Activated CD4-positive, alpha-beta T cell treated with anti-CD3 and anti-CD28 coated beads, Interleukin-2, amount 10 ng/mL, durations not matched to agents 24 days and 14 days (primary cell): ENCODE measurements at regions not wholly inside any gene's neighbourhood (a gene's known extent, or its start where the extent isn't known, plus 50 kb on each side); places are given as distances from the start of the nearest gene placed in this dataset.
"Not testable (repeated sequence)": the region's sequence is repeated elsewhere in the genome, so short reads cannot be mapped to it uniquely, and the experiment has no call there.

Experiments
- DNase-seq: peaks from one replicate; pipeline ENCODE4 v3.0.0; 2022
- H3K27ac Mint-ChIP-seq: one replicate; pipeline ENCODE4 v1.8.0; 2022; ENCODE audit warnings: mild to moderate bottlenecking, mixed read lengths
- H3K27me3 Mint-ChIP-seq: one replicate; pipeline ENCODE4 v1.8.0; 2022; ENCODE audit warnings: mixed read lengths
- H3K36me3 Mint-ChIP-seq: one replicate; pipeline ENCODE4 v1.8.0; 2022; ENCODE audit warnings: low read depth, mild to moderate bottlenecking, mixed read lengths
- H3K4me1 Mint-ChIP-seq: one replicate; pipeline ENCODE4 v1.8.0; 2021; ENCODE audit warnings: mixed read lengths
- H3K4me3 Mint-ChIP-seq: one replicate; pipeline ENCODE4 v1.8.0; 2022; ENCODE audit warnings: mild to moderate bottlenecking, moderate library complexity, mixed read lengths
- H3K9me3 Mint-ChIP-seq: one replicate; pipeline ENCODE4 v1.8.0; 2021; ENCODE audit warnings: mixed read lengths
- intact Hi-C: fragments of 100-400 bp; cut with micrococcal nuclease; formaldehyde crosslinking; loops from one replicate; pipeline ENCODE4 v1.15.1; 2023

- no peaks in the 10 kb centered on the region for H3K36me3 Mint-ChIP-seq
- intact Hi-C loops, result no loop called here
- no peaks in the 10 kb centered on the region for H3K27me3 Mint-ChIP-seq
- H3K27ac Mint-ChIP-seq, result no peak overlapping the region
- DNase-seq, result no peak
- no peak overlapping the region for H3K4me3 Mint-ChIP-seq
- H3K9me3 Mint-ChIP-seq, result no peaks in the 10 kb centered on the region
- no peaks in the 10 kb centered on the region for H3K4me1 Mint-ChIP-seq
Measured at GRCh38 chr1:70812442-70813109, 235.0 kb downstream of the PTGER3 start.

- Mint-ChIP-seq H3K9me3 (no peaks in the 10 kb centered on the region), H3K27ac (no peak overlapping the region), H3K27me3 (no peaks in the 10 kb centered on the region), H3K4me1 (no peaks in the 10 kb centered on the region), H3K36me3 (no peaks in the 10 kb centered on the region), H3K4me3 (no peak overlapping the region)
- DNase-seq, result no peak
- intact Hi-C loops, result no loop called here
Measured at GRCh38 chr1:70818401-70818800, 229.2 kb downstream of the PTGER3 start.

GRCh38 chr1:70819231-70819630 is 228.4 kb downstream of the PTGER3 start:
- no peak overlapping the region for H3K4me3 Mint-ChIP-seq
- H3K27ac Mint-ChIP-seq, result no peak overlapping the region
- no peak for DNase-seq
- intact Hi-C loops, result no loop called here
- H3K4me1 Mint-ChIP-seq, result no peaks in the 10 kb centered on the region
- H3K9me3 Mint-ChIP-seq, result no peaks in the 10 kb centered on the region
- H3K36me3 Mint-ChIP-seq, result no peaks in the 10 kb centered on the region
- H3K27me3 Mint-ChIP-seq, result no peaks in the 10 kb centered on the region

- DNase-seq, result no peak
- intact Hi-C loops, result no loop called here
- H3K27me3 Mint-ChIP-seq, result no peaks in the 10 kb centered on the region
- H3K36me3 Mint-ChIP-seq, result no peaks in the 10 kb centered on the region
- H3K9me3 Mint-ChIP-seq, result no peaks in the 10 kb centered on the region
- H3K27ac Mint-ChIP-seq, result no peak overlapping the region
- H3K4me3 Mint-ChIP-seq, result no peak overlapping the region
- H3K4me1 Mint-ChIP-seq, result no peaks in the 10 kb centered on the region
Measured at GRCh38 chr1:70819785-70820184, 227.8 kb downstream of the PTGER3 start.

- no peak overlapping the region for H3K4me3 Mint-ChIP-seq
- H3K27me3 Mint-ChIP-seq, result no peaks in the 10 kb centered on the region
- no peaks in the 10 kb centered on the region for H3K4me1 Mint-ChIP-seq
- no peak overlapping the region for H3K27ac Mint-ChIP-seq
- no peaks in the 10 kb centered on the region for H3K36me3 Mint-ChIP-seq
- intact Hi-C loops, result no loop called here
- H3K9me3 Mint-ChIP-seq, result no peaks in the 10 kb centered on the region
- DNase-seq, result no peak
Measured at GRCh38 chr1:70820396-70820795, 227.2 kb downstream of the PTGER3 start.

GRCh38 chr1:70820995-70821394 is 226.6 kb downstream of the PTGER3 start:
- intact Hi-C loops, result no loop called here
- no peak for DNase-seq
- no peaks in the 10 kb centered on the region for H3K36me3 Mint-ChIP-seq
- no peaks in the 10 kb centered on the region for H3K27me3 Mint-ChIP-seq
- H3K4me3 Mint-ChIP-seq, result no peak overlapping the region
- H3K27ac Mint-ChIP-seq, result no peak overlapping the region
- no peaks in the 10 kb centered on the region for H3K4me1 Mint-ChIP-seq
- H3K9me3 Mint-ChIP-seq, result no peaks in the 10 kb centered on the region

GRCh38 chr1:70826428-70826827 is 221.2 kb downstream of the PTGER3 start:
- no peaks in the 10 kb centered on the region for H3K4me1 Mint-ChIP-seq
- H3K27me3 Mint-ChIP-seq, result no peaks in the 10 kb centered on the region
- no peak for DNase-seq
- intact Hi-C loops, result no loop called here
- no peak overlapping the region for H3K27ac Mint-ChIP-seq
- H3K36me3 Mint-ChIP-seq, result no peaks in the 10 kb centered on the region
- H3K9me3 Mint-ChIP-seq, result no peaks in the 10 kb centered on the region
- no peak overlapping the region for H3K4me3 Mint-ChIP-seq

- no peak for DNase-seq
- Mint-ChIP-seq H3K27ac (no peak overlapping the region), H3K4me3 (no peak overlapping the region), H3K27me3 (no peaks in the 10 kb centered on the region), H3K4me1 (no peaks in the 10 kb centered on the region), H3K9me3 (no peaks in the 10 kb centered on the region), H3K36me3 (no peaks in the 10 kb centered on the region)
- intact Hi-C loops, result no loop called here
Measured at GRCh38 chr1:70827030-70827429, 220.6 kb downstream of the PTGER3 start.

- H3K36me3 Mint-ChIP-seq, result no peaks in the 10 kb centered on the region
- no peaks in the 10 kb centered on the region for H3K27me3 Mint-ChIP-seq
- H3K4me1 Mint-ChIP-seq, result no peaks in the 10 kb centered on the region
- no peak overlapping the region for H3K4me3 Mint-ChIP-seq
- no peaks in the 10 kb centered on the region for H3K9me3 Mint-ChIP-seq
- no peak for DNase-seq
- no peak overlapping the region for H3K27ac Mint-ChIP-seq
- intact Hi-C loops, result no loop called here
Measured at GRCh38 chr1:70828177-70828576, 219.4 kb downstream of the PTGER3 start.

GRCh38 chr1:70834365-70834764 is 213.3 kb downstream of the PTGER3 start:
- H3K27me3 Mint-ChIP-seq, H3K36me3 Mint-ChIP-seq, H3K9me3 Mint-ChIP-seq, DNase-seq, intact Hi-C loops, H3K4me1 Mint-ChIP-seq, H3K4me3 Mint-ChIP-seq, H3K27ac Mint-ChIP-seq: not testable (repeated sequence)

GRCh38 chr1:70836456-70836855 is 211.2 kb downstream of the PTGER3 start:
- intact Hi-C loops, result no loop called here
- Mint-ChIP-seq H3K4me1 (no peaks in the 10 kb centered on the region), H3K36me3 (no peaks in the 10 kb centered on the region), H3K9me3 (no peaks in the 10 kb centered on the region), H3K4me3 (no peak overlapping the region), H3K27me3 (no peaks in the 10 kb centered on the region), H3K27ac (no peak overlapping the region)
- no peak for DNase-seq

GRCh38 chr1:70840260-70840953 is 207.2 kb downstream of the PTGER3 start:
- no peak for DNase-seq
- H3K9me3 Mint-ChIP-seq, result no peaks in the 10 kb centered on the region
- no peaks in the 10 kb centered on the region for H3K36me3 Mint-ChIP-seq
- H3K27ac Mint-ChIP-seq, result no peak overlapping the region
- H3K4me3 Mint-ChIP-seq, result no peak overlapping the region
- H3K27me3 Mint-ChIP-seq, result no peaks in the 10 kb centered on the region
- H3K4me1 Mint-ChIP-seq, result no peaks in the 10 kb centered on the region
- intact Hi-C loops, result no loop called here

- no peaks in the 10 kb centered on the region for H3K27me3 Mint-ChIP-seq
- H3K4me3 Mint-ChIP-seq, result no peak overlapping the region
- intact Hi-C loops, result no loop called here
- no peak overlapping the region for H3K27ac Mint-ChIP-seq
- H3K4me1 Mint-ChIP-seq, result no peaks in the 10 kb centered on the region
- DNase-seq, result no peak
- no peaks in the 10 kb centered on the region for H3K36me3 Mint-ChIP-seq
- H3K9me3 Mint-ChIP-seq, result no peaks in the 10 kb centered on the region
Measured at GRCh38 chr1:70842562-70842961, 205.1 kb downstream of the PTGER3 start.

- H3K4me3 Mint-ChIP-seq, result no peak overlapping the region
- no peaks in the 10 kb centered on the region for H3K36me3 Mint-ChIP-seq
- no peaks in the 10 kb centered on the region for H3K27me3 Mint-ChIP-seq
- DNase-seq, result no peak
- no peak overlapping the region for H3K27ac Mint-ChIP-seq
- H3K9me3 Mint-ChIP-seq, result no peaks in the 10 kb centered on the region
- intact Hi-C loops, result no loop called here
- no peaks in the 10 kb centered on the region for H3K4me1 Mint-ChIP-seq
Measured at GRCh38 chr1:70843452-70843851, 204.2 kb downstream of the PTGER3 start.

- no peaks in the 10 kb centered on the region for H3K4me1 Mint-ChIP-seq
- no peak for DNase-seq
- no peak overlapping the region for H3K4me3 Mint-ChIP-seq
- no peaks in the 10 kb centered on the region for H3K36me3 Mint-ChIP-seq
- H3K27ac Mint-ChIP-seq, result no peak overlapping the region
- no peaks in the 10 kb centered on the region for H3K27me3 Mint-ChIP-seq
- no peaks in the 10 kb centered on the region for H3K9me3 Mint-ChIP-seq
- intact Hi-C loops, result no loop called here
Measured at GRCh38 chr1:70847013-70847412, 200.6 kb downstream of the PTGER3 start.
